Activated T-cell treated with anti-CD3 and anti-CD28 coated beads for 4 hours (primary cell): ENCODE measurements at regions not wholly inside any gene's neighbourhood (a gene's known extent, or its start where the extent isn't known, plus 50 kb on each side); places are given as distances from the start of the nearest gene placed in this dataset.
"Not testable (repeated sequence)": the region's sequence is repeated elsewhere in the genome, so short reads cannot be mapped to it uniquely, and the experiment has no call there.

Source experiments
- DNase-seq: peaks from one replicate; pipeline ENCODE4 v3.0.0-alpha.2; 2020

DNA sequence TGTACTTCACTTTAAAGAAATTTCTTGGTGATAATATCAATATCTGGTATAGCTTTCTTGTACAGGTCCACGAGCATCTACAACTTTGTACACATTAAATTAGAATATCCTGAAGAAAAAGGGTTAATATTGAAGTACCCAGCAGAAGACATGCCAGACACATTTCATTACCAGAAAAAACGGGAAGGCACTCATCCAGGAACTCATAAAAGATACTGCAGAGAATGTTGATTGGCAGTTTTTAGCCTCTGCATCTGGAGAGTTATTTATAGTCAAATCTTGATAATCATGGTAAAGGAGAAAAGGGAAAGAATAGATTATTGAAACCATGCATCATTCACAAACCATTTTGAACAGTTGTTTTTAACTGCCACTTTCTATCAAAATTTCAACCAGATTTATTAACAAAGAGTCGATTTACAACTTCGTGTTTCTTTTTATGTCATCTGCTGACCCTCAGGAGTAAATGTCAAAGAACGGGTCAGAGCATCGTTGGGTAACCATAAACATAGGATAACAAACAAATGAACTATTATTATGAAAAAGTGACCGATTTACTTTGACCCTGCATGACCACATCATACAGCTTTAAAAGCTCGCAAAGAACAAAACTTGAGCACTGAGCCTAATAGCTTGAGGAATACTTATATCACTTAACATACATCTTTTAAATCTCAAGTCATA is 229.2 kb upstream of the SGK1 start:
- no peak for DNase-seq

DNA sequence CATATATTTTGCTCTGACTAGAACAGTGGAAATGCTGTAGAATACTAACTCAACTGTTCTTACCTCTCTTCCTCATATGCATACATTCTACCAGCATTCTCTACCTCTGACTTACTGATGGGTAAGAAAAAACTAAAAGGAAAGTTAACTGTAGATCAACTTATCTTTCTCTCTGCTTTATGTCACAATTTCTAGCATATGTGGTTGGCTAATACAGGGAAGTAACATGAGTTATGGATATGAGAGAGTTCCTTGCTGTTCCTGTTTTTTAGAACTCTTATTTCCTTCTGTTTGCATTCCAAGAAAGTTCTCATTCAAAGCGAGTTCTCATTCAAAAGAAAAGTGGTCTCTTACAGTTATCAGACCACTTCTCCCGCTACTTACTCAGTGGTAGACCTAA is 226.8 kb upstream of the SGK1 start:
- DNase-seq = no peak

DNA sequence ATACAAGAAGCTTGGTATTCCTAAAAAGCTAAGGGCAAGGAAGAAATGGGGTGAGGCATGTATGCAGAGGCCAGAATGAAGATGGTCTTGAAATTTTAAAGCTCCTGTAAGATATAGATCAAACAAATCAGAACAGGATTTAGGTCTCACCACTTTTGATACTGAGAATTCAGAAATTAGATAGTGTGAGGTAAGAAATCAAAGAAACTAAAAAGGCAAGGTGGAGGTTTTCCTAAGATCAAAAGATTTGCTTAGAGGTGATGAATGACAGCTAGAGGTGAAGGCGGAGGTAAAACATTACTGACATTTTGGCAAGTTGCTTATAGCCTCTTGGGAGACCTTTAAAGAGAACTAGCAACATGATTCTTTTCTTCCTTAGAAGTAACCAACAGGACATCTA is 225.2 kb upstream of the SGK1 start:
- no peak for DNase-seq

DNA sequence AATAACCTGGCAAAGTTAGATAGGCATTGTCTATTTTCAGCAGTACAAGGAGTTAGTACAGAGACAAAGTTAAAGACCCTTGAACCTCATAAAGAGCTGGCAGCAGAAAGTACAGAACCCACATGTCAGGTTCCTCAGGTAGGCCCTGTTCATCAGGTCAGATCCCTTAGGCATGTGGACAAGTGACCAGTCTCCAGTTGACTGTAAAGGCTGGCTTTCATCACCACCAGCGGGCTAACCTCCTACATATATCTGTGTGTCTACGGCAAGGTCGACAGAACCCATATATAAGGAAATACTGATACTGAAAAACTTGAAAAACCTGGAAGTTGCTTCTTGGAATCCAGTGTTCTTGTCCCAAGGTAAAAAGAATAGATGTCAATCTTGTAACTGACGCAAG is 223.1 kb upstream of the SGK1 start:
- no peak for DNase-seq

DNA sequence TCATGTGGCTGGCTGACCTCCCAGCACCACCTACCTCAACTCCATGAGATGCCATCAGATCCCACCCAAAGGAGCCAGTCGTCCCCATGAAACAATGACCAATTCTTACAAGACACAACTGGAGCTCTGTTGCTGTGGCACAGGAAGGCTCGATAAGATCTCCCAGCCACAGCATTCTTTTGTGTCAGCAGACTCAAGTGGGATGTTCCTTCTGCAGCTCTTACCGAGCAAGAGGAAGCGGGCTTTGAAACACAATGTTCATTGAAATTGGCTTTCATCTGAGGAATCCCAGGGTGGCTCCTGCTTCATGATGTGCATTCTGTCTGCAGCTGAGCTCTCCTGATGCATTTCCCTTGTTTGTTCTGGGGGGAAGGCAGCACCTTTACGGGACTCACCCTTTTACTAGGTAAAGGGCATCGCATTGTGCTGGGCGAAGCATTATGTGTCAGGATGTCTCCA is 222.0 kb upstream of the SGK1 start:
- no peak for DNase-seq

DNA sequence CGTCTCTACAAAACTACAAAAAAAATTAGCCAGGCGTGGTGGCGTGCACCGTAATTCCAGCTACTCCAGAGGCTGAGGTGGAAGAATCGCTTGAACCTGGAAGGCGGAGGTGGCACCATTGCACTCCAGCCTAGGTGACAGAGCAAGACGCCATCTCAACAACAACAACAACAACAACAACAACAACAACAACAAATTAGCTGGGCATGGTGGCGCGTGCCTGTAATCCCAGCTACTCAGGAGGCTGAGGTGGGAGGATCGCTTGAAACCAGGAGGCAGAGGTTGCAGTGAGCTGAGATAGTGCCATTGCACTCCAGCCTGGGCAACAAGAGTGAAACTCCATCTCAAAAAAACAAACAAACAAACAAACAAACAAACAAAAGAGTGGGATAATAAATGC is 219.9 kb upstream of the SGK1 start:
- not testable (repeated sequence) for DNase-seq

DNA sequence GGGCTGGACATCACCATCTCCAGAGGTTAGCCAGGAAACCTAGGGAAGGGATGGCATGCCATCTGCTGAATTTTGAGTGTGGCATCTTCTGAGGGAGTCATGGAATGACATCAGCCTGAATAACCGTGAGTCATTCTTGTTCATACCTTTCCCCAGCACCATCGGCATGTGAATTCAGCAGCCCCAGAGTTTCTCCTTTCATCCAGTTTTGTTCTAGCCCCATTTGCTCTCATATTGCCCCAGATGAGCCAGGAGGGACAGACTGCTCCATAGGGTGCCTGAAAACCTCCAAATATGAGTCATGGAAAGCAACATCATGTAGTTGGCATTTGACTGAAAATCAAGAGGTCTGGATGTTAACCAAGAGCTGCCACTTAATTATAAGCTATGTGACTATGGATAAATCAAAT is 219.2 kb upstream of the SGK1 start:
- DNase-seq = no peak

DNA sequence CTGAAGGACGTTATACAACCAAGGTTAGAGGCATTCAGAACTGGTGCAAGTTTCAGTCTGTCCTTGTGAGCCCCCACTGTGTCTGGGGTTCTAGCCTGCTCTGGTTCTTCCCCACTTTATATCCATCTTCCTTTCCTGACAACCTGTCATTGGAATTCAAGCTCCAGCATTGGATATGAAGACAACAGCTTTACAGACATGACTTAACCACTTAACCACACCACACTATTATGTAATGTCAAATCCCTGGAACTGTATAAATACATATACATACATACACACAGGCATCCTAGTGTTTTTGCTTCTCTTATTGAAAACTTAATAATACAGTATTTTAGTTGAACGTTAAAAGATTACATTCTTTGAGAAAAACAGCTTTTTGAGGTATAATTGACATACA is 217.9 kb upstream of the SGK1 start:
- DNase-seq = no peak

DNA sequence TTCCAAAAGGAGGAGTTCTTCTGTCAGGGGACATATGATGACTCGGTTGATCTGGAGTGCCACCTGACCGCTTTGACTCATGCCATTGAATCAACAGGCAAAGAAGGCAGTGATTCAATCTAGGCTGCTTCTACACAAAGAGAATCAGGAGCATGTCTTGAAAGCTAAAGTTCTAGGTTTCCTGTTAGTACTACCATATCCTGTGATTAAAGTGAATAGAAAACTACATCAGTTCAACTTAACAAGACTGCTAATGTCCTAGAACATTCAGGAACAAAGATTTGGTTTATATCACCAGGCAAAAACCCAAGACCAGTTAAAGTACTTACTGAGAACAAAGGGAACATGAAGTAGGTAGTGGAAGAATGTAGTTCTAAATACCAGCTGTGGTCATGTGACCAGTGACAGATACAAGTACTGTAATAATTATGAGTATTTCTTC is 216.8 kb upstream of the SGK1 start:
- DNase-seq = no peak

DNA sequence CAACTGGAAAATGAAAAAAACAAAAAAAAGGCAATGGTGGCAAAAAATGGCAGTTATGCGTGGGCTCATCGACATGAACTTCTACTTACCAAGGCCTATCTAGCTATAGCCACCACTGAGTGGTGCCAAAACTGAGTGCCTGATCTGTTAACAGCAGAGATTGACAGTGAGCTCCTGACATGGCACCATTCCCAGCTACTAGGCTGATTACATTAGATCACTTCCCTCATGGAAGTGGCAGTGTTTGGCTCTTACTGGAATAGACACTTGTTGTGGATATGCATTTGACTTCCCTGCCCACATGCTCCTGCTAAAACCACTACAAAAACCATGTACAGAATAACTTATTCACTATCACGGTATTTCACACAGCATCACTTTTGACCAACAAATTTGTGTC is 216.1 kb upstream of the SGK1 start:
- DNase-seq = no peak

DNA sequence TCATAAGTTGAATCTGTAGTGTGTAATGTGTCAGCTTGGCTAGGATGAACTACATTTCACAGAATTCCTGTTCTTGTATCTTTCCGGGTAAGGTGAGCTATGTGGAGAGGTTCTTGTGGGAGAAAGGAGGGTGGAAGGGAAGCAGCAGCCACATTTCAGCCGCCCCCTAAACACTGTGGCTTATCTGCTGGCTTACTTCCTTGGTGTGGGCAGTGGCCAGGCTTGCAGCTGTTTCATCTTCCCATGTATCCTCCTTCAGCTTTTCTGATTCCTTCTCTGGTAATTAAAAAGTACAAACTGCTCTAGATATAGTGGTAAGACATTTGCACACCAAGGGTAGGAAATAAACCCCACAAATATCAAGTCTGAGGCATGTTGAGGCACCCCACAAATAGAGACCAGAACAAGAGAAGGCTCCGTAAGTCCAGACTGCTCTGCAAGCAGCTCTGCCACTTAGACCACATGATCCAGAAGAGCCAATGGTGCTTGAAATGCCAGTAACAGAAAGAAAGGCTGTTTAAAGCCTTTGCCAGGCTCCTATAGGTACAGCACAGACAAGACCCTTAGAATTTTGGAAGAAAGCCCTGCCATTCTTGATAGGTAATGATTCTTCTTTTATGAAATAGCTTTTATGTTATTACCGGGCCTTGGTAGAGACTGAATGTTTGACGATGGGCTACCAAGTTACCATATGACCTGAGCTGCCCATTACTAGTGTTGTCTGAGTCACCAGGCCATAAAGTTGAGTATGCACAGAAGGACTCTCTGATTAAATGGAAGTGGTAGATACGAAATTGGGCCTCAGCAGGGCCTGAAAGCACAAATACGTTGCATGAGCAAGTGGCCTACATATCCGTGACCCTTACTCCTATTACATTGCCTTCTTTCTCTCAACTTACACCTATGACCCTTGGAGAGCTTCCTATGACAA is 215.0 kb upstream of the SGK1 start:
- no peak for DNase-seq

DNA sequence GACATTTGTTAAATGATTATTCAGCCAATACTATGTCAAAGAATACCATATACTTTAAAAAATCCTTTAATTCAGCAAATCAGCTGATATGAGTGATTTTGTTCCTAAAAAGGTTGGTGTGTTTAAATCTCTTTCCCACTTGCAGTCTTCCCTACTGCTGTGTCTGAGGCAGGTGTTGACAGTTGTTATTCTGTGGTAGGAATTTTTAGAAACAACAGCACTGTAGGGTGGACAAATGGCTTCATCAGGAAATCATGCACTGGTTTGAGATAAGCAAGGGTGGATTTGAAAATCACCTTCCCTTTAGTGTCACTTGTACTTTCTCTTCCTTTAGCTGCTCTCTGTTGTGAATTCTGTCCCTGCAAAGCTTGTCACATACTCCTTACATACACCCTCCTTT is 213.7 kb upstream of the SGK1 start:
- no peak for DNase-seq

DNA sequence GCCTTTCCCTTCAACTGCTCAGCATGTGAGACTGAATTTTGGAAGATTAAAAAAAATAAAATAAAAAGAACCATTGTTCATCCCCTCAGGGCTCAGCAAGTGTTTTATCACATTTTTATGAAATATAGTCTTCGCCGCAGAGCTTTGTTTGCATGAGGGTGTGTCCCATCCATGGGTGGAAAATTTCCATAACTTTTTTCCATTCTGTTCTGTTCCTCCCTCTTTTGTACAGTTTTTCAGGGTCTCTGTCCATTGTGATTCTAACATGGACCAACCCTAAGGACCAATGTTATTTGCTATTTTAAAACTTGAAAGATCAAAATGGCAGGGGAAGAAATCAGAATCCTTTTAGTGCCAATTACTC is 213.3 kb upstream of the SGK1 start:
- DNase-seq = no peak

DNA sequence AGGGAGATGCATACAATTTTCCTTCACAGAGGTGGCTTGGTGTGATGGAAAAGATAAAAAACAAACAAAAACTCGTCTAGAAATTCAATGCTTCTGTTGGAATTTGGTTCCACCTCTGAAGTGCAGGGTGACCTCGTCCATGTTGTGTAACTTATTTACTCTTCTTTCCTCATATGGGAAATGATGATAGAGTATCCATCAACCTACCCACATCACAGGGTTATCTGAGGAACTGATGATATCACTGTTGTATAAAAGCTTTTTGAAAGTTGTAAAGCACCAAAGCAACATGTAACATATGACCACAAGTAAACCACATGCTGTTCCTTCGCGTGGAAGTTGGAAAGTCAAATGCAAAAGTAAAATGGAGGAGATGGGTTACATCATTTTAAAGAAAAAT is 212.0 kb upstream of the SGK1 start:
- DNase-seq = no peak

DNA sequence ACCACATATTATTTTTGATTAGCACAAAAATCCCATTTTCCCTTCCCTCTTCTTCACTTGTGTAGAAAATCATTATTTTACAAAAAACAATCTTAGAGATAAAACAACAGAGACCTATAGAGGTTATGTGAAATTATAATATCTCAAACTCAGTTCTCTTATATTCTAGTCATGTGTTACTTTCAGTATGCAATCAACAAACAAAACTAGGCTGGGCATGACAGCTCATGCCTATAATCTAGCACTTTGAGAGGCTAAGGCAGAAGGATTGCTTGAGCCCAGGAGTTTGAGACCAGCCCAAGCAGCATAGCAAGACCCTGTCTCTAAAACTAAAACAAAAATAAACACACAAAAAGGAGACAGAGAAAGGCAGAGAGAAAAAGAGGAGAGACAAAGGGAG is 211.4 kb upstream of the SGK1 start:
- no peak for DNase-seq

DNA sequence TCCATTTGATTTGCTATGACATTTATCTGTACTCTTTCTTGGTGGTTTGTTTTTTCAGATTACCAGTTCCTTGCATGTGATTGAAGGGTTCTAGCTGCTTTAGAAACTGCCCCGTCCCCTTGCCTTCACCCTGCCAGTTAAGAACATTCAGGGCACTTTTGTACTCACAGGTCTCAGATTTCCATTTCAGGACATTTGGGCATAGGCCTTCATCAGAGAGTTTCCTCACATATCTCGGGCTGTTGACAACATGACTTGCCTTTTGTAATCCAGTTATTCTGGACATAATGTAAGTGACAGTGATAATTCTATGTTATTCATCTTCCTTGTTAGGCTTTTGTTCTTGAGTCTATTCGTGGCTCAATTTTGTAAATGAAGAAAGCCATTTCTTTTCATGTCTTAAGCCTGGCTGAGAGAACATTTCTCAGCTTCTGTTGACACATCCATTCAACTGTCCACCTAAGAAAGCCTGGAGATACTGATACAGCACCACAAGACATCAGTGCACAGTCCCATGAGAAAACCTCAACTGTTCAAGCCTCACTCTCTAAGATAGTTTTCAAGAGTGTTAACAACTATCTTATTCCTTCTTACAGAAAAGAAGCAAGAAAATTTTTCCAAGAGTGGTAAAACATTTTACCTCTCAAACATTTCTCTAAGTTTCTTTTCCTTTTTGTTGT is 209.3 kb upstream of the SGK1 start:
- DNase-seq = no peak

DNA sequence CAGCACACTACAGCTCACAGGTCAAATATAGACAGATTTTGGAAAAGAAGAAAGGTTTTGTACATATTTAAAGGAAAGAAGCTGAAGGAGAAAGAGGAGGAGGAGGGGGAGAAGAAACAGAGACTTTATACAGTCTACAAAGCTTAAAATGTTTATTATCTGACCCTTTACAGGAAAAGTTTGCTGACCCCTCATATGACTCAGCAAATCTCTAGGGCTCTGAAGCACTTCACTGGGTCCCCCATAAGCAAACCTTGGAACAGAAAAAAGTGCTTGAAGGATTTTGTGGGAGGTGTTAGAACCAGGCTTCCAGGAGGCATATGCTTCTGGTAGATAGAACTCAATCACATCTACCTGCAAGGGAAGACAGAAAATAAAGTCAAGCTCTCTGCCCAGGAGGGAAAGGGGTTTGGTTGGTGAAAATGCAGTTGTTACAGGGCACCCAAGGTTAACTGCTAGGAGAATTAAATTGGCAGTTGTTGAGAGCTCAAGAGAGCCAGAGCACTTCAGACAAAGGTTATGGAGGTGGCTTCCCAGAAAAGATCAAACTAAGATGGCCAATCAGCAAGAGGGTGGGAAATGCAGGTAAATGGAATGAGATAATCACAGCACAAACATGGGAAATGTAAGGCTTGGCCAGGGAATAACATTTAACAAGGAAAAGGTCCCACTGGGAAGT is 207.4 kb upstream of the SGK1 start:
- DNase-seq = no peak

DNA sequence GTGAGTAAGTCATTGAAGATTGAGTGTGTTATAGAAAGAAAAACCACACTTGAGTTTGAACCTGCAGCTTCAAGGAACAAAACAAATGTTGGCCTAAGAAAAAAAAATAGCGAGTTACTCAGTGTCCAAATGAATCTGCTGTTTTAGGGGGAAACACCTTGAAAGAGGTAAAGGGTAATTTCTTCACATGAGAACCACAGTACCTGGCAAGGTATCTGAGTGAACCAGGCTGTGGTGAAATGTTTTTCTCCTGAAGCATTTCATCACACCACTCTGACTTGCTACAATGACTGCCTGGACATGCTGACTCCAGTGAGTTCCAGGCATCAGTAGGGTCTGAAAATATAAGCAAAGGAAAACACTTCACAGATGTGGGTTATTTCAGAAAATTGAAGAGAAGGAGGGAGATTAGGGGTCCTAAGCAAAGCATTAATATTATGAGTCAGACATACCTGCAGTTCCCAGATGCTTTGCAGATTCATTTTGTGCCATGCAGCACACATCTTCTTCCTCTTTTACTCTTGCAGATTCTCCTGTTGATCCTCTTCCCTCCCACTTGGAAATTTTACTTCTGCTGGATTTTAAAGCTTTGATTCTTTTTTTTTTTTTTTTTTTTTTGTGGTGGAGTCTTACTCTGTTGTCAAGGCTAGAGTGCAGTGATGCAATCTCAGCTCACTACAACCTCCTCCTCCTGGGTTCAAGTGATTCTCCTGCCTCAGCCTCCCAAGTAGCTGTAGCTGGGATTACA is 206.2 kb upstream of the SGK1 start:
- DNase-seq = no peak

DNA sequence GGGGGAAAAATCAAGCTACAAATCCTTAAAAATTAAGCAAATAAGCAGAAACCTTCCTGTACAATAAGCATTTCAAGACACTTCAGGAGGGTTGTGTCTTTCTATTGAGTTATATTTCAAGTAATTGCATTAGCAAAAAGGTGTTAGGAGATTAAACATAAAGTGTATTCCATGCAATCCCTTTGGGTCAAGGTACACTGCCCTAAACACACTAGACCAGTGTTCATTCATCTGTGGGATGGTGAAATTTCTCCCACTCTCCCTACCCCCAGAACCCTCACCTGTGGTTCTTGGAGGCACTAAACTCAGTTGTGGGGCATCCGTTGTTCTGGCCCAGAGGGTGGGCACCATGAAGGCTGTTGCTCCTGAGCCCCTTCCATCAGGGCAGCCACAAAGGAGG is 205.1 kb upstream of the SGK1 start:
- no peak for DNase-seq

DNA sequence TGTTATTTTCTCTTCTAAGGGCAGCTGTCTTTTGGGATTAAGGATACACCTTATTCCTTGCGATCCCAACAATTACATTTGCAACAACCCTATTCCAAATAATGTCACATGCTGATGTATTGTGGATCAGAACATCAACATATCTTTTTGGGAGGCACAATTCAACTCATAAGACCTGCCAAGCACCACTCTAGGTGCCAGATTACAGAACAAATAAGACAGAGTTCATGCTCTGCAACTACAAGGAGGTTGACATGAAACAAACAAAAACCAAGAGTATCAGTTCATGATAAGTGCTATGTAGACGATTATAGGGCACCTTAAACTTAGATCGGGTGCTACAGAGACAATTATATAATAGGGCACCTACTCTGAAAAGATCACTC is 203.2 kb upstream of the SGK1 start:
- no peak for DNase-seq

DNA sequence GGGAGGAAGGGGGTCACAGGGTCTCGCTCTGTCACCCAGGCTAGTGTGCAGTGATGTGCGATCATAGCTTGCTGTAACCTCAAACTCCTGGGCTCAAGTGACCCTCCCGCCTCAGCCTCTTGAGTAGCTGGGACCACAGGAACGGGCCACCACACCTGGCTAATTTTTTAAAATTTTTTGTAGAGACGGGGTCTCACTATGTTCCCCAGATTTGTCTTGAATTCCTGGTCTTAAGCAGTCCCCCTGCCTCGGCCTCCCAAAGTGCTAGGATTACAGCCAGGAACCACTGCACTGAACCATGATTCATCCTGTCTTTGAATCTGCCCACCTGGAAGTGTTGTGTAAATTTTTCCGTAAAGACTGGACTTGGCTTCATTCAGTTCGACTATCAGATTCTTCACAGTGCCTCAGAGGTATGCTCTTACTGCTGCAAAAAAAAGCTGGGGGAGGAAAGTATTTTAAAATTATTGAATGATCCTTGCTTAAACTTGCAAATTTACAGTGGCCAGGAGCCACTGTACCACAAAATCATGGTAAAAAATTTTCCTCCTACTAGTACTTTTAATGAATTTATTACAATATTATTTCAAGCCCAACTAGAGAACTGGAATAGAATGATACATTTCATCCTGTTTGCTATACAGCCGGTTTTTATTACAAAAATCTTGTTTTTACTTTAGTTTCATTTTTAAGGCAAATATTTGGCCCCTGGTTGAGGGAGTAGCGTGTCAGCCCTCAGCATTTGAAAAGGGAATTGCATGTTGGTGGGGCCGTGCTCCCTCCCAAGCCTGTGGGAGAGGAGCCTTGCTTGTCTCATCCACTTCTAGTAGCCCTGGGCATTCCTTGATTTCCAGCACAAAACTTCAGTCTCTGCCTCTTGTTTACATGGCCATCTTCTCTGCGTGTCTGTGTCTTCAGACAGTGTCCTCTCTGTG is 202.5 kb upstream of the SGK1 start:
- DNase-seq = no peak
